ENCODE measurements at regions not wholly inside any gene's neighbourhood (a gene's known extent, or its start where the extent isn't known, plus 50 kb on each side); places are given as distances from the start of the nearest gene placed in this dataset.

- TF ChIP-seq CTCF (IDR thresholded peaks at IDR 0.05; ENCODE audit: poor library complexity, severe bottlenecking) = no peak
- no peak for TF ChIP-seq TAF1 (IDR thresholded peaks at IDR 0.05; ENCODE audit: low read depth)
- TF ChIP-seq SMC3 (conservative IDR thresholded peaks at IDR 0.05; ENCODE audit: poor library complexity) = no peak
Observed at GRCh38 chr11:70636659-70637058, 238.3 kb downstream of the CTTN start.
